Breast epithelium (tissue), 3 donors: ENCODE measurements at regions not wholly inside any gene's neighbourhood (a gene's known extent, or its start where the extent isn't known, plus 50 kb on each side); places are given as distances from the start of the nearest gene placed in this dataset.

Experiments
- CTCF ChIP-seq, 3 donors: fragments of 450-650 bp; IDR thresholded peaks; one replicate each; pipeline ENCODE4 v1.5.1; 2016 to 2017; ENCODE audit warnings: antibody characterized with exemption in 3 of 3, mild to moderate bottlenecking in 3 of 3, moderate library complexity in 3 of 3
- POLR2A ChIP-seq: fragments of 450-650 bp; IDR thresholded peaks from one replicate; pipeline ENCODE4 v1.6.1; 2016; ENCODE audit warnings: antibody characterized with exemption, mild to moderate bottlenecking, moderate library complexity

DNA sequence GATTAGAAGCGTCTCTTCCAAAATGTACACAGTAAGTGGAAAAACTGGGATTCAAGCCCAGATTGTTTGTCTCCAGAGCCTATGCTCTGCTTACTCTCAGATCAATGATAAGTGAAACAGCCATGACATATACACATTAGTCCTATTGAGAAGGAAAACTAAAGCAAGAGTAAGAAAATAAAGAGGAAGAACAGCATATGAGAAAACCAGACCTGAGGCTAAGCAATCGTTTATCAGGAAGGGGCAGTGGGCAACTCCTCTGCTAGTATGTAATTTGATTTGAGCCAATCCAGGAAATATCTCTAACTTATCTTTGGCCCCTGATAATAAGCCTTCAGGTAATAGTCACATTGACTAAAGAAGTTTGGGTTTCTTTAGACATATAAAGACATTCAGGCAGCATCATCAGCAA is 789.9 kb upstream of the C9orf72 start:
- no peak for TF ChIP-seq CTCF (IDR thresholded peaks at IDR 0.05)
- no peak for TF ChIP-seq POLR2A
